ENCODE measurements at regions not wholly inside any gene's neighbourhood (a gene's known extent, or its start where the extent isn't known, plus 50 kb on each side); places are given as distances from the start of the nearest gene placed in this dataset.

- ChIA-PET POLR2A (ENCODE audit: low non-redundant PET) (no interaction called here), CTCF (no interaction called here)
- no peaks in the 10 kb centered on the region for H3K27me3 ChIP-seq (replicated peaks; ENCODE audit: insufficient read depth, low read depth, low read length, poor library complexity)
- intact Hi-C loops (cut with micrococcal nuclease; ENCODE audit: unreplicated experiment) = no loop called here
- no TSS peak for BruUV-seq (replicated peaks)
- no peak overlapping the region for H3K27ac ChIP-seq (ENCODE audit: low read depth, low read length, poor library complexity, severe bottlenecking)
- H3K4me3 ChIP-seq (ENCODE audit: low read depth, low read length, poor library complexity, severe bottlenecking) = no peak overlapping the region
- H3K4me1 ChIP-seq (ENCODE audit: insufficient read depth, low read length, poor library complexity, severe bottlenecking) = no peaks in the 10 kb centered on the region
- no peaks in the 10 kb centered on the region for H3K9me3 ChIP-seq (ENCODE audit: low read depth, low read length, poor library complexity, severe bottlenecking)
- no peak for DNase-seq (ENCODE audit: low spot score)
- no peak for TF ChIP-seq CTCF (conservative IDR thresholded peaks at IDR 0.05; ENCODE audit: low read depth, low read length)
- TF ChIP-seq EZH2 (IDR thresholded peaks at IDR 0.05; ENCODE audit: borderline replicate concordance, low read depth, low read length, poor library complexity, severe bottlenecking) = no peak
- H3K36me3 ChIP-seq (ENCODE audit: insufficient read depth, low read length, poor library complexity, severe bottlenecking) = no peaks in the 10 kb centered on the region
Measured at GRCh38 chr21:28110074-28110473, 882.6 kb downstream of the LTN1 start.

GRCh38 chr21:28106370-28106890 is 886.2 kb downstream of the LTN1 start:
- Histone ChIP-seq H3K4me3 (ENCODE audit: low read depth, low read length, poor library complexity, severe bottlenecking) (no peak overlapping the region), H3K9me3 (ENCODE audit: low read depth, low read length, poor library complexity, severe bottlenecking) (no peaks in the 10 kb centered on the region), H3K27ac (ENCODE audit: low read depth, low read length, poor library complexity, severe bottlenecking) (no peak overlapping the region), H3K27me3 (replicated peaks; ENCODE audit: insufficient read depth, low read depth, low read length, poor library complexity) (no peaks in the 10 kb centered on the region), H3K36me3 (ENCODE audit: insufficient read depth, low read length, poor library complexity, severe bottlenecking) (no peaks in the 10 kb centered on the region), H3K4me1 (ENCODE audit: insufficient read depth, low read length, poor library complexity, severe bottlenecking) (no peaks in the 10 kb centered on the region)
- TF ChIP-seq CTCF (conservative IDR thresholded peaks at IDR 0.05; ENCODE audit: low read depth, low read length) (no peak), EZH2 (IDR thresholded peaks at IDR 0.05; ENCODE audit: borderline replicate concordance, low read depth, low read length, poor library complexity, severe bottlenecking) (no peak)
- CTCF ChIA-PET = no interaction called here
- intact Hi-C loops (cut with micrococcal nuclease; ENCODE audit: unreplicated experiment) = no loop called here
- POLR2A ChIA-PET (ENCODE audit: low non-redundant PET) = no interaction called here
- BruUV-seq (replicated peaks) = no TSS peak
- no peak for DNase-seq (ENCODE audit: low spot score)

GRCh38 chr21:28104346-28104745 is 888.3 kb downstream of the LTN1 start:
- ChIA-PET CTCF (no interaction called here), POLR2A (ENCODE audit: low non-redundant PET) (no interaction called here)
- H3K9me3 ChIP-seq (ENCODE audit: low read depth, low read length, poor library complexity, severe bottlenecking) = no peaks in the 10 kb centered on the region
- no peak overlapping the region for H3K4me3 ChIP-seq (ENCODE audit: low read depth, low read length, poor library complexity, severe bottlenecking)
- TF ChIP-seq EZH2 (IDR thresholded peaks at IDR 0.05; ENCODE audit: borderline replicate concordance, low read depth, low read length, poor library complexity, severe bottlenecking) = no peak
- no peak for TF ChIP-seq CTCF (conservative IDR thresholded peaks at IDR 0.05; ENCODE audit: low read depth, low read length)
- no peaks in the 10 kb centered on the region for H3K36me3 ChIP-seq (ENCODE audit: insufficient read depth, low read length, poor library complexity, severe bottlenecking)
- BruUV-seq (replicated peaks) = no TSS peak
- no peak for DNase-seq (ENCODE audit: low spot score)
- intact Hi-C loops (cut with micrococcal nuclease; ENCODE audit: unreplicated experiment) = no loop called here
- H3K27ac ChIP-seq (ENCODE audit: low read depth, low read length, poor library complexity, severe bottlenecking) = no peak overlapping the region
- no peaks in the 10 kb centered on the region for H3K4me1 ChIP-seq (ENCODE audit: insufficient read depth, low read length, poor library complexity, severe bottlenecking)
- H3K27me3 ChIP-seq (replicated peaks; ENCODE audit: insufficient read depth, low read depth, low read length, poor library complexity) = no peaks in the 10 kb centered on the region

All from A673 (cell line).